ENCODE measurements at regions not wholly inside any gene's neighbourhood (a gene's known extent, or its start where the extent isn't known, plus 50 kb on each side); places are given as distances from the start of the nearest gene placed in this dataset.
"Not testable (repeated sequence)": the region's sequence is repeated elsewhere in the genome, so short reads cannot be mapped to it uniquely, and the experiment has no call there.

GRCh38 chr2:52423655-52424054, 1343.9 kb upstream of the CHAC2 start:
- TF ChIP-seq CTCF (IDR thresholded peaks at IDR 0.05; ENCODE audit: borderline replicate concordance, control extremely low read depth, extremely low read depth, insufficient read depth, missing control alignments): no peak
- DNase-seq (ENCODE audit: low spot score): no peak
- in situ Hi-C loops (cut with MboI; ENCODE audit: low sequenced_read_pairs, unreplicated experiment): no loop called here

- in situ Hi-C loops (cut with MboI; ENCODE audit: low sequenced_read_pairs, unreplicated experiment): no loop called here
- no peak for DNase-seq (ENCODE audit: low spot score)
- TF ChIP-seq CTCF (IDR thresholded peaks at IDR 0.05; ENCODE audit: borderline replicate concordance, control extremely low read depth, extremely low read depth, insufficient read depth, missing control alignments): no peak
Measured at GRCh38 chr2:52423111-52423510, 1344.5 kb upstream of the CHAC2 start.

- in situ Hi-C loops (cut with MboI; ENCODE audit: low sequenced_read_pairs, unreplicated experiment): no loop called here
- DNase-seq (ENCODE audit: low spot score): no peak
- TF ChIP-seq CTCF (IDR thresholded peaks at IDR 0.05; ENCODE audit: borderline replicate concordance, control extremely low read depth, extremely low read depth, insufficient read depth, missing control alignments): no peak
Measured at GRCh38 chr2:52416340-52416739, 1351.3 kb upstream of the CHAC2 start.

- no peak for DNase-seq (ENCODE audit: low spot score)
- in situ Hi-C loops (cut with MboI; ENCODE audit: low sequenced_read_pairs, unreplicated experiment): no loop called here
- TF ChIP-seq CTCF (IDR thresholded peaks at IDR 0.05; ENCODE audit: borderline replicate concordance, control extremely low read depth, extremely low read depth, insufficient read depth, missing control alignments): no peak
Measured at GRCh38 chr2:52414561-52415295, 1352.9 kb upstream of the CHAC2 start.

GRCh38 chr2:52409308-52410118, 1358.1 kb upstream of the CHAC2 start:
- DNase-seq (ENCODE audit: low spot score); in situ Hi-C loops (cut with MboI; ENCODE audit: low sequenced_read_pairs, unreplicated experiment): not testable (repeated sequence)

DNA sequence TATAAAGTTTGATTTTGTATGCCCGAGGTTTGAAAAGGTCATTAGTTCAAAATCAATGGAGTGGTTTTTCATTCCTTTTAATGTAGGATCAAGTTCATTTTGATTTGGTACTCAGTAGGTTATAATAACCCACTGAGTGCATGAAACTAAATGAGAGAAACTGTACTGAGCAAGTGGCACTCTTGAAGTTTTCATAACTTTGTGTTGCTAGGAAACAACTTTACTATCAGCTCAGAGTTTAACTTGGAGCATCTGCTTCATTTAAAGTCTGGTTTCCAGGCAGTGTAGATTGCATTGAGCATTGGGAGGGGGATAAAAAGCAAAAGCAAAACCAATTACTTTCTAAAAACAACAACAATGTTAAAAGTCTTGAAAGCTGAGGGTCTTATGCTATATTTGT, 1361.6 kb upstream of the CHAC2 start:
- in situ Hi-C loops (cut with MboI; ENCODE audit: low sequenced_read_pairs, unreplicated experiment): no loop called here
- no peak for DNase-seq (ENCODE audit: low spot score)
- no peak for TF ChIP-seq CTCF (IDR thresholded peaks at IDR 0.05; ENCODE audit: borderline replicate concordance, control extremely low read depth, extremely low read depth, insufficient read depth, missing control alignments)

DNA sequence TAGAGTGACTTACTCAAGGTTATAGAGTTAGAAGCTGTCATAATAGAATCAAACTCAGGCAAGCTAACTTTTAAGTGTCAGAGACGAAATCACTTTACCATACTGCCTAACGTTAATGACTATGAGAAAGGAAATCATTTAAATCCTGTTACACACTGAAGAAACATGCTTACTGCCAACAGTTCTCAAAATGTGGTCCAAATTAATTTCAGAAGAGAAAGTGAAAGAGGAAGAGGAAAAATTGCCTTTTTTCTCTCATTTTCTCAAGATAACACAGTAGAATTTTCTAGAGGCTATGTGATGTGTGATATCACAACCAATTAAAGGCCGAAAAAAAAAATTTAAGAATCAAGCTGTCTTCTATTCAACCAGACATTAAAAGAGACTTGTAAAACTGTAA, 1362.7 kb upstream of the CHAC2 start:
- no peak for TF ChIP-seq CTCF (IDR thresholded peaks at IDR 0.05; ENCODE audit: borderline replicate concordance, control extremely low read depth, extremely low read depth, insufficient read depth, missing control alignments)
- in situ Hi-C loops (cut with MboI; ENCODE audit: low sequenced_read_pairs, unreplicated experiment): no loop called here
- no peak for DNase-seq (ENCODE audit: low spot score)
